HepG2 (cell line): ENCODE measurements at regions not wholly inside any gene's neighbourhood (a gene's known extent, or its start where the extent isn't known, plus 50 kb on each side); places are given as distances from the start of the nearest gene placed in this dataset.

Experiments
- CTCF ChIP-seq: sonication (generic); formaldehyde crosslinking; IDR thresholded peaks from 2 replicates; pipeline ENCODE4 v1.5.0; 2020; ENCODE audit warnings: mild to moderate bottlenecking, missing genetic modification reagents, moderate library complexity
- HDAC1 ChIP-seq: sonication (generic); formaldehyde crosslinking; IDR thresholded peaks from 2 replicates; pipeline ENCODE4 v1.5.1; 2020; ENCODE audit warnings: mild to moderate bottlenecking, missing genetic modification reagents
- MTA3 ChIP-seq: sonication (generic); formaldehyde crosslinking; IDR thresholded peaks from 2 replicates; pipeline ENCODE4 v1.4.0; 2020; ENCODE audit warnings: missing genetic modification reagents
- MXD1 ChIP-seq: sonication (generic); formaldehyde crosslinking; IDR thresholded peaks from 2 replicates; pipeline ENCODE4 v1.4.0; 2020; ENCODE audit warnings: mild to moderate bottlenecking, missing genetic modification reagents
- MYC ChIP-seq: sonication (generic); formaldehyde crosslinking; IDR thresholded peaks from 2 replicates; pipeline ENCODE4 v1.9.0; 2021; ENCODE audit warnings: missing genetic modification reagents, borderline replicate concordance
- POLR2A ChIP-seq, 2 experiments: IDR thresholded peaks; 2 replicates each; pipeline ENCODE4 v1.6.1; 2011; ENCODE audit warnings: low read depth in 2 of 2, low read length in 2 of 2, mild to moderate bottlenecking in 1 of 2, moderate library complexity in 1 of 2; ENCODE audit not compliant: insufficient read depth in 1 of 2
- POLR2AphosphoS5 ChIP-seq: IDR thresholded peaks from 2 replicates; pipeline ENCODE4 v1.6.1; 2012; ENCODE audit warnings: low read depth, low read length
- SRF ChIP-seq: IDR thresholded peaks from 2 replicates; pipeline ENCODE4 v1.6.1; 2011; ENCODE audit warnings: mild to moderate bottlenecking, low read depth, low read length, moderate library complexity
- TF ChIP-seq, protein P1 (sequence below): sonication (generic); formaldehyde crosslinking; IDR thresholded peaks from 2 replicates; pipeline ENCODE4 v1.8.0; 2022; ENCODE audit warnings: low read depth, missing genetic modification reagents
- TF ChIP-seq, protein P2 (sequence below): sonication (generic); formaldehyde crosslinking; IDR thresholded peaks from 2 replicates; pipeline ENCODE4 v1.4.0; 2020; ENCODE audit warnings: missing genetic modification reagents
- TF ChIP-seq, protein P3 (sequence below): sonication (generic); formaldehyde crosslinking; IDR thresholded peaks from 2 replicates; pipeline ENCODE4 v1.5.0; 2020; ENCODE audit warnings: missing genetic modification reagents

DNA sequence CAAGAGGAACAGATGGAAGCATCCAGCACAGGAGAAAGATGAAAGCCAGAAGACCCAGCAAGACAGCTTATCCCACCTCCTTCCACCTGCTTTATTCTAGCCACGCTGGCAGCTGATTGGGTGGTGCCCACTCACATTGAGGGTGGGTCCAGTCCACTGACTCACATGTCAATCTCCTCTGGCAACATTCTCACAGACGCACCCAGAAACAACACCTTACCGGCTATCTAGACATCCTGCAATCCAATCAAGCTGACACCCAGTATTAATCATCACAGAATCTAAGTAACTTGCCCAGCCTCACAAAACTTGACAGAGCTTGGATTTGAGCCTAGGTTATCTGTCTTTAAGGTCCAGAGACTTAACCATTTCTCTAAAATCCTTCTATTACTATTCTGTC lies 208.9 kb downstream of the PAH start:
- TF ChIP-seq CTCF (CRISPR knock-in tag) (no peak), POLR2AphosphoS5 (no peak), POLR2A (IDR thresholded peaks at IDR 0.05; ENCODE audit: insufficient read depth in 1 of 2, low read depth in 2 of 2, low read length in 2 of 2) (no peak), MTA3 (CRISPR knock-in tag) (no peak), MYC (no peak), SRF (no peak), MXD1 (CRISPR knock-in tag) (no peak), HDAC1 (CRISPR knock-in tag) (no peak)
- TF ChIP-seq, protein P1, sequence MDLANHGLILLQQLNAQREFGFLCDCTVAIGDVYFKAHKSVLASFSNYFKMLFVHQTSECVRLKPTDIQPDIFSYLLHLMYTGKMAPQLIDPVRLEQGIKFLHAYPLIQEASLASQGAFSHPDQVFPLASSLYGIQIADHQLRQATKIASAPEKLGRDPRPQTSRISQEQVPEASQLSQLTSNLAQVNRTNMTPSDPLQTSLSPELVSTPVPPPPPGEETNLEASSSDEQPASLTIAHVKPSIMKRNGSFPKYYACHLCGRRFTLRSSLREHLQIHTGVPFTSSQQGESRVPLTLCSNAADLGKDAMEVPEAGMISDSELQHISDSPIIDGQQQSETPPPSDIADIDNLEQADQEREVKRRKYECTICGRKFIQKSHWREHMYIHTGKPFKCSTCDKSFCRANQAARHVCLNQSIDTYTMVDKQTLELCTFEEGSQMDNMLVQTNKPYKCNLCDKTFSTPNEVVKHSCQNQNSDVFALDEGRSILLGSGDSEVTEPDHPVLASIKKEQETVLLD (CRISPR knock-in tag), result no peak
- TF ChIP-seq, protein P2, sequence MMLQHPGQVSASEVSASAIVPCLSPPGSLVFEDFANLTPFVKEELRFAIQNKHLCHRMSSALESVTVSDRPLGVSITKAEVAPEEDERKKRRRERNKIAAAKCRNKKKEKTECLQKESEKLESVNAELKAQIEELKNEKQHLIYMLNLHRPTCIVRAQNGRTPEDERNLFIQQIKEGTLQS (CRISPR knock-in tag), result no peak
- TF ChIP-seq, protein P3, sequence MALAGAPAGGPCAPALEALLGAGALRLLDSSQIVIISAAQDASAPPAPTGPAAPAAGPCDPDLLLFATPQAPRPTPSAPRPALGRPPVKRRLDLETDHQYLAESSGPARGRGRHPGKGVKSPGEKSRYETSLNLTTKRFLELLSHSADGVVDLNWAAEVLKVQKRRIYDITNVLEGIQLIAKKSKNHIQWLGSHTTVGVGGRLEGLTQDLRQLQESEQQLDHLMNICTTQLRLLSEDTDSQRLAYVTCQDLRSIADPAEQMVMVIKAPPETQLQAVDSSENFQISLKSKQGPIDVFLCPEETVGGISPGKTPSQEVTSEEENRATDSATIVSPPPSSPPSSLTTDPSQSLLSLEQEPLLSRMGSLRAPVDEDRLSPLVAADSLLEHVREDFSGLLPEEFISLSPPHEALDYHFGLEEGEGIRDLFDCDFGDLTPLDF (CRISPR knock-in tag), result no peak
